NT2/D1 (cell line): ENCODE measurements at regions not wholly inside any gene's neighbourhood (a gene's known extent, or its start where the extent isn't known, plus 50 kb on each side); places are given as distances from the start of the nearest gene placed in this dataset.

Experiments
- DNase-seq: peaks from one replicate; pipeline ENCODE4 v3.0.0-alpha.2; 2011; ENCODE audit warnings: low read depth, low spot score
- H3K27me3 ChIP-seq: 2 replicates; pipeline ENCODE4 v1.6.0; 2011; ENCODE audit warnings: mild to moderate bottlenecking; ENCODE audit not compliant: insufficient read length, insufficient read depth
- H3K36me3 ChIP-seq: 2 replicates; pipeline ENCODE4 v1.6.1; 2011; ENCODE audit warnings: mild to moderate bottlenecking, low read length, mixed read lengths; ENCODE audit not compliant: insufficient read depth, insufficient read length
- H3K4me1 ChIP-seq: 2 replicates; pipeline ENCODE4 v1.5.1; 2011; ENCODE audit not compliant: insufficient read depth, insufficient read length
- H3K4me3 ChIP-seq: 2 replicates; pipeline ENCODE4 v1.5.1; 2011; ENCODE audit warnings: low read depth; ENCODE audit not compliant: insufficient read length
- H3K9ac ChIP-seq: 2 replicates; pipeline ENCODE4 v1.6.0; 2011; ENCODE audit warnings: low read depth; ENCODE audit not compliant: insufficient read length
- H3K9me3 ChIP-seq: 2 replicates; pipeline ENCODE4 v1.5.1; 2011; ENCODE audit warnings: mild to moderate bottlenecking, low read length; ENCODE audit not compliant: insufficient read depth
- SUZ12 ChIP-seq: IDR thresholded peaks from 2 replicates; pipeline ENCODE4 v1.6.1; 2011; ENCODE audit not compliant: insufficient read length, insufficient read depth; ENCODE audit errors: extremely low read depth
- YY1 ChIP-seq: IDR thresholded peaks from 2 replicates; pipeline ENCODE4 v1.6.1; 2011; ENCODE audit not compliant: insufficient read length, insufficient read depth
- ZNF274 ChIP-seq: IDR thresholded peaks from 2 replicates; pipeline ENCODE4 v1.6.1; 2011; ENCODE audit warnings: mild to moderate bottlenecking, low read depth, low read length

DNA sequence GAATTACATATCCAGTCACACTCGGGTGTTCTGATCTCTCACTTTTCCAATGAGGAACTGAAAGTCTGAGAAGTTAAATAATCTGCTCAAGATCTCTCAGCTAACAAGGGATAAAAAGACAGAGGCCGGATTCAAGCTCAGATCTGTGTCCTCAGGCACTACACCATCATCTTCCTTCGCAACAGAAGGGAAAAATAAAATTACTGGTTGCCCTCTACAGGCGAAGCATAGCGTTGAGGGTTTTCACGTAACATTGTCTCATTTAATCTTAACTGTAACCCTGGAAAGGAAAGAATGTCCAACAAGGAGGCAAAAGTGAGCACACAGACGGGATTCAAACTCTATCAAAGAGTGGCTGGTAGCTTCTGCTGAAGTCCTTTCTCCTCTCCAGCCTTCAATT lies 67.8 kb upstream of the ANKEF1 start:
- no peaks in the 10 kb centered on the region for H3K9me3 ChIP-seq
- no peaks in the 10 kb centered on the region for H3K36me3 ChIP-seq
- H3K27me3 ChIP-seq, result no peaks in the 10 kb centered on the region
- no peak overlapping the region for H3K9ac ChIP-seq
- no peak for TF ChIP-seq YY1
- TF ChIP-seq SUZ12, result no peak
- no peak for TF ChIP-seq ZNF274
- H3K4me1 ChIP-seq, result no peaks in the 10 kb centered on the region
- no peak overlapping the region for H3K4me3 ChIP-seq
- no peak for DNase-seq

DNA sequence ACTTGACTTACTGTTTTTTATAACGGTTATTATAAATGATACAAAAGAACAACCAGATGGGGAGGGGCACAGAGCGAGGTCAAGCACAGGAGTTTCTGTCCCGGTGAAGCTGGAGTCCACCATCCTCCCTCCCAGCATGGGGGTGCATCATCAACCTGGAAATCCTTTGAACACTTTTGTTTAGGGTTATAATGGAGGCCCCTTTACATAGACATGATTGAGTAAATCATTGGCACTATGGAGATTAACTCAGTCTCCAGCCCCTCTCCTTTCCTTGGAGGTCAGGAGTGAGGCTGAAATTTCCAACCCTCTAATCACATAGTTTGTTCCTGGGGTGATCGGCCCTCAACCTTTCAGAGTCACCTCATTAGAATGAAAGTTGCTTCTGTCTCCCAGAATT lies 71.8 kb upstream of the ANKEF1 start:
- Histone ChIP-seq H3K4me1 (no peaks in the 10 kb centered on the region), H3K9me3 (no peaks in the 10 kb centered on the region), H3K27me3 (no peaks in the 10 kb centered on the region), H3K36me3 (no peaks in the 10 kb centered on the region), H3K9ac (no peak overlapping the region), H3K4me3 (no peak overlapping the region)
- no peak for DNase-seq
- no peak for TF ChIP-seq SUZ12
- no peak for TF ChIP-seq YY1
- no peak for TF ChIP-seq ZNF274

DNA sequence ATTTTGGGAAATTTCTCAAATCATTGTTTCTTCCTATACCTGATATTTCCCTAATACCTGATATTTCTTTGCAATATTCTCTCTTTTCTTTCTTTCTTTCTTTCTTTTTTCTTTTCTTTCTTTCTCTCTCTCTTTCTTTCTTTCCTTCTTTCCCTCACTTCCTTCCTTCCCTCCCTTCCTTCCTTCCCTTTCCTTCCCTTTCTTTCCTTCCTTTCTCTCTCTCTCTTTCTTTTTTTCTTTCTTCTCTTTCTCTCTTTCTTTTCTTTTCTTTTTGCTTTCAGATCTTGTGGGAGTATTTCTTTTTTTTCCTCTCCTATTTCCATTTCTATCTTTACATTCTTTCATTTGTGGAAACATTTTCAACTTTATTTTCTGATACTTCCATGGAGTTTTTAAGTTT lies 76.1 kb upstream of the ANKEF1 start:
- Histone ChIP-seq H3K9ac (no peak overlapping the region), H3K27me3 (no peaks in the 10 kb centered on the region), H3K9me3 (no peaks in the 10 kb centered on the region), H3K36me3 (no peaks in the 10 kb centered on the region), H3K4me1 (no peaks in the 10 kb centered on the region), H3K4me3 (no peak overlapping the region)
- TF ChIP-seq SUZ12 (no peak), YY1 (no peak), ZNF274 (no peak)
- DNase-seq, result no peak

- no peak for DNase-seq
- no peaks in the 10 kb centered on the region for H3K4me1 ChIP-seq
- TF ChIP-seq YY1, result no peak
- TF ChIP-seq SUZ12, result no peak
- TF ChIP-seq ZNF274, result no peak
- H3K4me3 ChIP-seq, result no peak overlapping the region
- no peaks in the 10 kb centered on the region for H3K36me3 ChIP-seq
- H3K9ac ChIP-seq, result no peak overlapping the region
- no peaks in the 10 kb centered on the region for H3K9me3 ChIP-seq
- no peaks in the 10 kb centered on the region for H3K27me3 ChIP-seq
Observed at GRCh38 chr20:9955646-9956045, 79.1 kb upstream of the ANKEF1 start.

GRCh38 chr20:9949563-9949962 lies 85.2 kb upstream of the ANKEF1 start:
- H3K9me3 ChIP-seq, result no peaks in the 10 kb centered on the region

GRCh38 chr20:9945408-9945807 lies 89.4 kb upstream of the ANKEF1 start:
- no peaks in the 10 kb centered on the region for H3K27me3 ChIP-seq
- no peaks in the 10 kb centered on the region for H3K36me3 ChIP-seq
- no peak for DNase-seq
- TF ChIP-seq ZNF274, result no peak
- TF ChIP-seq YY1, result no peak
- TF ChIP-seq SUZ12, result no peak
- no peak overlapping the region for H3K4me3 ChIP-seq
- no peaks in the 10 kb centered on the region for H3K4me1 ChIP-seq
- H3K9me3 ChIP-seq, result no peaks in the 10 kb centered on the region
- no peak overlapping the region for H3K9ac ChIP-seq

More at GRCh38 chr20:9949563-9949962, 85.2 kb upstream of the ANKEF1 start:
- Histone ChIP-seq H3K9ac (no peak overlapping the region), H3K4me1 (no peaks in the 10 kb centered on the region), H3K36me3 (no peaks in the 10 kb centered on the region), H3K4me3 (no peak overlapping the region), H3K27me3 (no peaks in the 10 kb centered on the region)
- TF ChIP-seq SUZ12, result no peak
- TF ChIP-seq YY1, result no peak
- no peak for TF ChIP-seq ZNF274
- no peak for DNase-seq

DNA sequence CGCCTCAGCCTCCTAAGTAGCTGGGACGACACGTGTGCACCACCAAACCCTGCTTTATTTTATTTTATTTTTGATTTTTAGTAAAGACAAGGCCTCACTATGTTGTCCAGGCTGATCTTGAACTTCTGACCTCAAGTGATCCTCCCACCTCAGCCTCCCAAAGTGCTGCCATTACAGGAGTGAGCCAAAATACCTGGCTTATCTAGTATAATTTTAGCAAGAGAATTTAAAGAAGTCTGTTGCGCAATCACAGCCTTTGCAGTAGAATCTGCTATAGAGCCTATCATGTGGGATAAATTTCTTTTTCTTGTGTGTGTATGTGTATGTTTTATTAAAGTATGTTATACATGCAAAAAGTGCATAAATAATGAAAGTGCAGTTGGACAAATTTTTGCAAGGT lies 92.1 kb upstream of the ANKEF1 start:
- no peak for DNase-seq
- H3K4me3 ChIP-seq, result no peak overlapping the region
- H3K36me3 ChIP-seq, result no peaks in the 10 kb centered on the region
- H3K9me3 ChIP-seq, result no peaks in the 10 kb centered on the region
- no peaks in the 10 kb centered on the region for H3K4me1 ChIP-seq
- no peak overlapping the region for H3K9ac ChIP-seq
- TF ChIP-seq YY1 (no peak), ZNF274 (no peak), SUZ12 (no peak)
- no peaks in the 10 kb centered on the region for H3K27me3 ChIP-seq

GRCh38 chr20:9940329-9940728 lies 94.5 kb upstream of the ANKEF1 start:
- H3K9ac ChIP-seq, result no peak overlapping the region
- no peaks in the 10 kb centered on the region for H3K9me3 ChIP-seq
- no peak for DNase-seq
- no peak for TF ChIP-seq SUZ12
- TF ChIP-seq ZNF274, result no peak
- H3K27me3 ChIP-seq, result no peaks in the 10 kb centered on the region
- H3K4me3 ChIP-seq, result no peak overlapping the region
- H3K4me1 ChIP-seq, result no peaks in the 10 kb centered on the region
- no peaks in the 10 kb centered on the region for H3K36me3 ChIP-seq
